Thoracic aorta (tissue), 2 donors: ENCODE measurements at regions not wholly inside any gene's neighbourhood (a gene's known extent, or its start where the extent isn't known, plus 50 kb on each side); places are given as distances from the start of the nearest gene placed in this dataset.

Experiments used
- ATAC-seq: fragments of 150-250 bp; one replicate; pipeline ENCODE4 v1.8.0; 2017; ENCODE audit warnings: low read depth; ENCODE audit not compliant: insufficient number of reproducible peaks, low FRiP score
- DNase-seq: peaks from one replicate; pipeline ENCODE4 v3.0.0-alpha.2; 2020; ENCODE audit warnings: low spot score
- H3K27ac ChIP-seq, 2 donors: fragments of 200-600 bp; sonication (generic); 1 replicate in 1 of 2; 2 replicates in 1 of 2; pipeline ENCODE4 v1.5.1; 2016; ENCODE audit warnings: mild to moderate bottlenecking in 2 of 2, moderate library complexity in 2 of 2
- H3K27me3 ChIP-seq: fragments of 200-600 bp; sonication (generic); replicated peaks from 2 replicates; pipeline ENCODE4 v1.6.0; 2016; ENCODE audit warnings: mild to moderate bottlenecking; ENCODE audit not compliant: insufficient read depth
- H3K36me3 ChIP-seq: fragments of 200-600 bp; sonication (generic); one replicate; pipeline ENCODE4 v1.5.1; 2016
- H3K4me1 ChIP-seq, 2 donors: fragments of 200-600 bp; sonication (generic); 1 replicate in 1 of 2; 2 replicates in 1 of 2; pipeline versions ENCODE4 v1.5.1 to v1.6.0; 2016; ENCODE audit warnings: low read depth in 2 of 2, mild to moderate bottlenecking in 1 of 2; ENCODE audit not compliant: control insufficient read depth in 1 of 2
- H3K4me3 ChIP-seq: fragments of 200-600 bp; sonication (generic); 2 replicates; pipeline ENCODE4 v1.5.1; 2016; ENCODE audit warnings: mild to moderate bottlenecking
- H3K9me3 ChIP-seq: fragments of 200-600 bp; sonication (generic); 2 replicates; pipeline ENCODE4 v1.5.1; 2016
- CTCF ChIP-seq: fragments of 200-600 bp; sonication (generic); IDR thresholded peaks from one replicate; pipeline ENCODE4 v1.5.1; 2019; ENCODE audit warnings: antibody characterized with exemption

DNA sequence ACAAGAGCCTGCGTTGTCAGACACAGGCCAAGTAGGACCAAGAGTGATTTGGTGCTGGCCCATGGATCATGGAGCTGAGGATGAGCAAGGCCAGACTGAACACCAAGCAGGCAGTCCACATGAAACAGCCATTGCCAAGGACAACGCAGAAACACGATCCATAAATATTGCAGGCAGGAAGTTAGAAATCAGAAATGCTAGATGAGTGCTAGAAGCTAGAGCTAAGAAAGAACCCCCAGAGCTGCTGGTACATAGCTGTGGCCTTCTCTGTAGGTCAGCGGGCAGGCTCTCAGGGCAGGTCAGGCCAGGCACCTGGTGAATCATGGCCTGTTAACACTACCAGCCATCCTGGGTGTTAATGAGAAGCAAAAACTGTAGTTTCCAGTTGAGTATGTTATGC lies 119.7 kb downstream of the ALDH8A1 start:
- Histone ChIP-seq H3K4me1 (peaks cover 4 to 26% of the 10 kb centered on the region in 2 donors), H3K36me3 (no peaks in the 10 kb centered on the region), H3K27ac (no peak overlapping the region), H3K27me3 (no peaks in the 10 kb centered on the region), H3K4me3 (no peak overlapping the region), H3K9me3 (no peaks in the 10 kb centered on the region)
- ATAC-seq (no peak), DNase-seq (no peak)
- no peak for TF ChIP-seq CTCF

- no peak for TF ChIP-seq CTCF
- Histone ChIP-seq H3K36me3 (no peaks in the 10 kb centered on the region), H3K27me3 (no peaks in the 10 kb centered on the region), H3K4me3 (no peak overlapping the region), H3K27ac (no peak overlapping the region), H3K9me3 (no peaks in the 10 kb centered on the region), H3K4me1 (peaks cover 4 to 26% of the 10 kb centered on the region in 2 donors)
- no peak for ATAC-seq
- no peak for DNase-seq
Observed at GRCh38 chr6:134828641-134829040, 121.3 kb downstream of the ALDH8A1 start.

GRCh38 chr6:134826889-134827737 lies 122.8 kb downstream of the ALDH8A1 start:
- TF ChIP-seq CTCF, result peak; percentile 38
- H3K4me1 ChIP-seq, result peaks cover 4 to 34% of the 10 kb centered on the region in 2 donors
- H3K27ac ChIP-seq, result peak overlapping the region; percentile 27 to 56
- no peaks in the 10 kb centered on the region for H3K27me3 ChIP-seq
- H3K4me3 ChIP-seq, result no peak overlapping the region
- no peaks in the 10 kb centered on the region for H3K9me3 ChIP-seq
- no peaks in the 10 kb centered on the region for H3K36me3 ChIP-seq
- ATAC-seq, result peak; percentile 79
- peak; percentile 81 for DNase-seq

DNA sequence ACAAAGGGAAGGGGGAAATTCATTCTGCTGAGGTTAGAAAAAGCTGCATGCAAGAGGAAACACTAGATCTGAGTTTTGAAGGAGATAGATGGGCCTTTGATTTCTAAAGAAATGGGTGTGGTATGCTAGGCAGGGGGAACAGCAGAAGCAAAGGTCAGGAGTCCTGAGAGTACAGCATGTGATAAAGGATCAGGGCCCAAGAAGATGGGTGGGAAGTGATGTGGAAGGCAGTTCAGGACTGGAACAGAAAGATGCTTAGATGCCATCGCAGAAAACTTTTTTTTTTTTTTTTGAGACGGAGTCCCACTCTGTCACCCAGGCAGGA lies 126.2 kb downstream of the ALDH8A1 start:
- Histone ChIP-seq H3K27me3 (no peaks in the 10 kb centered on the region), H3K9me3 (no peaks in the 10 kb centered on the region), H3K4me1 (peaks cover 4 to 30% of the 10 kb centered on the region in 2 donors), H3K36me3 (no peaks in the 10 kb centered on the region), H3K4me3 (no peak overlapping the region), H3K27ac (no peak overlapping the region)
- ATAC-seq, result no peak
- TF ChIP-seq CTCF, result no peak
- no peak for DNase-seq

- TF ChIP-seq CTCF, result peak; percentile 76
- Histone ChIP-seq H3K27ac (no peak overlapping the region), H3K36me3 (no peaks in the 10 kb centered on the region), H3K9me3 (no peaks in the 10 kb centered on the region), H3K27me3 (no peaks in the 10 kb centered on the region), H3K4me1 (peaks cover 4 to 30% of the 10 kb centered on the region in 2 donors), H3K4me3 (no peak overlapping the region)
- ATAC-seq, result no peak
- DNase-seq, result no peak
Observed at GRCh38 chr6:134822920-134823709, 126.8 kb downstream of the ALDH8A1 start.
